HL-60 (cell line): ENCODE measurements at regions not wholly inside any gene's neighbourhood (a gene's known extent, or its start where the extent isn't known, plus 50 kb on each side); places are given as distances from the start of the nearest gene placed in this dataset.

Source experiments
- DNase-seq, 2 experiments: peaks; one replicate each; pipeline ENCODE4 v3.0.0-alpha.2; 2010 to 2020; ENCODE audit warnings: low read depth in 1 of 2, low spot score in 1 of 2
- H3K27ac ChIP-seq: fragments of 250-450 bp; sonication (Bioruptor Pico); replicated peaks from 2 replicates; pipeline ENCODE4 v1.5.1; 2020; ENCODE audit warnings: mild to moderate bottlenecking, moderate library complexity
- H3K27me3 ChIP-seq: fragments of 250-450 bp; sonication (Bioruptor Pico); 2 replicates; pipeline ENCODE4 v1.5.1; 2021; ENCODE audit warnings: mild to moderate bottlenecking, moderate library complexity; ENCODE audit not compliant: insufficient read depth, poor library complexity, severe bottlenecking
- H3K4me3 ChIP-seq: replicated peaks from 2 replicates; pipeline ENCODE4 v1.5.1; 2011; ENCODE audit warnings: mild to moderate bottlenecking, control low read depth, low read length; ENCODE audit not compliant: insufficient read depth
- CTCF ChIP-seq: IDR thresholded peaks from one replicate; pipeline ENCODE4 v1.5.1; 2011; ENCODE audit warnings: low read length, control low read depth, inconsistent platforms; ENCODE audit not compliant: insufficient read depth
- GABPA ChIP-seq: IDR thresholded peaks from 2 replicates; pipeline ENCODE4 v1.6.1; 2012; ENCODE audit warnings: low read depth
- POLR2AphosphoS5 ChIP-seq: IDR thresholded peaks from 2 replicates; pipeline ENCODE4 v1.6.1; 2012; ENCODE audit warnings: low read depth
- REST ChIP-seq: IDR thresholded peaks from 2 replicates; pipeline ENCODE4 v1.6.1; 2012; ENCODE audit warnings: low read depth; ENCODE audit not compliant: insufficient replicate concordance
- SPI1 ChIP-seq: IDR thresholded peaks from 2 replicates; pipeline ENCODE4 v1.6.1; 2012; ENCODE audit warnings: low read depth, mild to moderate bottlenecking, borderline replicate concordance

GRCh38 chr2:118294063-118294462, 205.8 kb downstream of the INSIG2 start:
- DNase-seq = no peak
- H3K27ac ChIP-seq = no peak overlapping the region
- H3K4me3 ChIP-seq = no peak overlapping the region
- H3K27me3 ChIP-seq = no peaks in the 10 kb centered on the region
- TF ChIP-seq SPI1 (peak; percentile 70), GABPA (no peak)

GRCh38 chr2:118292991-118293390, 204.7 kb downstream of the INSIG2 start:
- no peak overlapping the region for H3K4me3 ChIP-seq
- DNase-seq = no peak
- H3K27me3 ChIP-seq = no peaks in the 10 kb centered on the region
- TF ChIP-seq SPI1 (no peak), CTCF (no peak), POLR2AphosphoS5 (no peak)
- H3K27ac ChIP-seq = no peak overlapping the region

- TF ChIP-seq CTCF (no peak), REST (no peak), POLR2AphosphoS5 (no peak), SPI1 (no peak), GABPA (no peak)
- DNase-seq = no peak
- H3K27me3 ChIP-seq = no peaks in the 10 kb centered on the region
These were observed 203.1 kb downstream of the INSIG2 start for GRCh38 chr2:118291251-118291880.

GRCh38 chr2:118290411-118291250, 202.4 kb downstream of the INSIG2 start:
- no peak for TF ChIP-seq SPI1
- no peak for TF ChIP-seq REST
- no peak for TF ChIP-seq POLR2AphosphoS5
- no peak for TF ChIP-seq GABPA
- TF ChIP-seq CTCF = no peak
- H3K27ac ChIP-seq = no peak overlapping the region
- no peak overlapping the region for H3K4me3 ChIP-seq
- DNase-seq = no peak
- no peaks in the 10 kb centered on the region for H3K27me3 ChIP-seq

More at GRCh38 chr2:118291251-118291880, 203.1 kb downstream of the INSIG2 start:
- Histone ChIP-seq H3K27ac (no peak overlapping the region), H3K4me3 (no peak overlapping the region)
